ENCODE measurements at regions not wholly inside any gene's neighbourhood (a gene's known extent, or its start where the extent isn't known, plus 50 kb on each side); places are given as distances from the start of the nearest gene placed in this dataset.

DNA sequence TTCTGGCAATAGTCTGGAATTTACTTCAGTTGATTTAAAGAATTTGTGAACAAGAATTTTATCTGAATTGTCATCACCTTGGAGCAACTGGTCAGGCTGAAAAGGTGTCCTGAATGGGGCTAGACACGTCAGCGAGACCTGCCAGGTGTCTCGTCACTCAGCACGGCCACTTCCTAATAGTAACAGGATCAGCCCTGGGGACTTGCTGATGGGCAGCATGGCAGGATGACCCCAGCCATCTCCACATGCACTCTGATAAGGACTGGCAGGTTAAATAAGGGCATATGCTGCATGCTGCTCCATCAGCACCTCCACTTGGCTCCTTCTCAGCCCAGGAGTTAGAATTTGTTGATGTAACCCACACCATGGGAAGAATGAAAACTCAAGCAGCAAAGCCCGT lies 224.2 kb downstream of the FOXO1 start:
- Histone ChIP-seq H3K4me3 (ENCODE audit: low read length in 3 of 3) (no peak overlapping the region), H3K9ac (ENCODE audit: low read length in 3 of 3) (no peak overlapping the region), H3K36me3 (ENCODE audit: control insufficient read depth in 2 of 3, insufficient read depth in 3 of 3, low read length in 3 of 3) (no peaks in the 10 kb centered on the region), H3K9me3 (ENCODE audit: control insufficient read depth in 2 of 3, insufficient read depth in 1 of 3, low read length in 3 of 3) (no peaks in the 10 kb centered on the region), H3K27ac (ENCODE audit: low read depth in 2 of 2, low read length in 2 of 2) (no peak overlapping the region), H3K27me3 (ENCODE audit: control insufficient read depth, insufficient read depth, low read length) (no peaks in the 10 kb centered on the region), H3K4me1 (ENCODE audit: control insufficient read depth in 2 of 3, insufficient read depth in 2 of 3, low read depth in 1 of 3, low read length in 3 of 3) (peaks cover 0 to 26% (median 23%) of the 10 kb centered on the region in 3 donors)
- TF ChIP-seq, protein P1, sequence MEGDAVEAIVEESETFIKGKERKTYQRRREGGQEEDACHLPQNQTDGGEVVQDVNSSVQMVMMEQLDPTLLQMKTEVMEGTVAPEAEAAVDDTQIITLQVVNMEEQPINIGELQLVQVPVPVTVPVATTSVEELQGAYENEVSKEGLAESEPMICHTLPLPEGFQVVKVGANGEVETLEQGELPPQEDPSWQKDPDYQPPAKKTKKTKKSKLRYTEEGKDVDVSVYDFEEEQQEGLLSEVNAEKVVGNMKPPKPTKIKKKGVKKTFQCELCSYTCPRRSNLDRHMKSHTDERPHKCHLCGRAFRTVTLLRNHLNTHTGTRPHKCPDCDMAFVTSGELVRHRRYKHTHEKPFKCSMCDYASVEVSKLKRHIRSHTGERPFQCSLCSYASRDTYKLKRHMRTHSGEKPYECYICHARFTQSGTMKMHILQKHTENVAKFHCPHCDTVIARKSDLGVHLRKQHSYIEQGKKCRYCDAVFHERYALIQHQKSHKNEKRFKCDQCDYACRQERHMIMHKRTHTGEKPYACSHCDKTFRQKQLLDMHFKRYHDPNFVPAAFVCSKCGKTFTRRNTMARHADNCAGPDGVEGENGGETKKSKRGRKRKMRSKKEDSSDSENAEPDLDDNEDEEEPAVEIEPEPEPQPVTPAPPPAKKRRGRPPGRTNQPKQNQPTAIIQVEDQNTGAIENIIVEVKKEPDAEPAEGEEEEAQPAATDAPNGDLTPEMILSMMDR (IDR thresholded peaks at IDR 0.05; ENCODE audit: borderline replicate concordance, extremely low read depth, insufficient read depth): no peak
- intact Hi-C loops (cut with DNase I): no loop called here
- DNase-seq (no peak), FAIRE-seq (no peak)

DNA sequence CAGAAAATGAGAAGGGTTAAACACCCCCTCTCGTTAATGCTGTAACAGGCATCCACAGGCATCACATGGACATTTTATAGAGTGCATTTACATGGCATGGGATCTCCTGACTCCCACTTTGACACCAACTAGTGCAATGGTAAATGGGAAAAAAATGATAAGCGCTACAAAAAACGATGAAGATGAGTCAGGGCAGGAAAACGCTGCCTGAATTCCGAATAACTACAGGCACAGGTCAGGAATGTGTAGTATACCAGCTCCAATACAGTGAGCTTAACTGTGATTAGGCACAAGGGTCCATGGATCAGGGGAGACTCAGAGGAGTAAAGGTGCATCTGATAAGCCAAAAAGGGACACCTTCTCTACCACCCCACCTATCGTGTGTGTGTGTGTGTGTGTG lies 223.6 kb downstream of the FOXO1 start:
- Histone ChIP-seq H3K27ac (ENCODE audit: low read depth in 2 of 2, low read length in 2 of 2) (no peak overlapping the region), H3K9ac (ENCODE audit: low read length in 3 of 3) (no peak overlapping the region), H3K9me3 (ENCODE audit: control insufficient read depth in 2 of 3, insufficient read depth in 1 of 3, low read length in 3 of 3) (no peaks in the 10 kb centered on the region), H3K27me3 (ENCODE audit: control insufficient read depth, insufficient read depth, low read length) (no peaks in the 10 kb centered on the region), H3K4me3 (ENCODE audit: low read length in 3 of 3) (no peak overlapping the region), H3K36me3 (ENCODE audit: control insufficient read depth in 2 of 3, insufficient read depth in 3 of 3, low read length in 3 of 3) (no peaks in the 10 kb centered on the region), H3K4me1 (ENCODE audit: control insufficient read depth in 2 of 3, insufficient read depth in 2 of 3, low read depth in 1 of 3, low read length in 3 of 3) (peaks cover 0 to 26% (median 23%) of the 10 kb centered on the region in 3 donors)
- intact Hi-C loops (cut with DNase I): no loop called here
- FAIRE-seq: no peak
- TF ChIP-seq, protein P1 (IDR thresholded peaks at IDR 0.05; ENCODE audit: borderline replicate concordance, extremely low read depth, insufficient read depth): no peak
- no peak for DNase-seq

DNA sequence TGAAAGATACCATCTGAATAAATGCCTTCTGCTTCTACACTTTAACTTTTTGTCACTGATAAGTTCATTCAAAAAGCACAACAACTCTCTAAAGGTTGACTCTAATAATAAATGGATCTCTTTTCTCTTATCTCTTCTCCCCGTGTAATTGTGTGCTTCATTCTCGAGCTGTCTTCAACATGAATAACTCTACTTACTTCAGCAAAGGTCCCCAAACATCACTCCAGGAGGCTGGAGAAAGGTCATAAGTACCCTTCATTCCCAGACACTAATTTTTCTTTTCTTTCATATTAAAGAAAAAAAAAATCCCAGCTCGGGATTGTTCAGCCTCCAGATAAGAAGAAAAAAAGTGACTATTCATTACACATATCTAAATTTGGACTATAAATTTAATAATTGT lies 222.2 kb downstream of the FOXO1 start:
- Histone ChIP-seq H3K9ac (ENCODE audit: low read length in 3 of 3) (no peak overlapping the region), H3K4me1 (ENCODE audit: control insufficient read depth in 2 of 3, insufficient read depth in 2 of 3, low read depth in 1 of 3, low read length in 3 of 3) (peaks cover 0 to 20% (median 19%) of the 10 kb centered on the region in 3 donors), H3K4me3 (ENCODE audit: low read length in 3 of 3) (no peak overlapping the region), H3K9me3 (ENCODE audit: control insufficient read depth in 2 of 3, insufficient read depth in 1 of 3, low read length in 3 of 3) (peaks cover 0 to under 1% (median 0%) of the 10 kb centered on the region in 3 donors), H3K36me3 (ENCODE audit: control insufficient read depth in 2 of 3, insufficient read depth in 3 of 3, low read length in 3 of 3) (no peaks in the 10 kb centered on the region), H3K27me3 (ENCODE audit: control insufficient read depth, insufficient read depth, low read length) (no peaks in the 10 kb centered on the region), H3K27ac (ENCODE audit: low read depth in 2 of 2, low read length in 2 of 2) (no peak overlapping the region)
- TF ChIP-seq, protein P1 (IDR thresholded peaks at IDR 0.05; ENCODE audit: borderline replicate concordance, extremely low read depth, insufficient read depth): no peak
- DNase-seq: no peak
- intact Hi-C loops (cut with DNase I): no loop called here
- FAIRE-seq: no peak

DNA sequence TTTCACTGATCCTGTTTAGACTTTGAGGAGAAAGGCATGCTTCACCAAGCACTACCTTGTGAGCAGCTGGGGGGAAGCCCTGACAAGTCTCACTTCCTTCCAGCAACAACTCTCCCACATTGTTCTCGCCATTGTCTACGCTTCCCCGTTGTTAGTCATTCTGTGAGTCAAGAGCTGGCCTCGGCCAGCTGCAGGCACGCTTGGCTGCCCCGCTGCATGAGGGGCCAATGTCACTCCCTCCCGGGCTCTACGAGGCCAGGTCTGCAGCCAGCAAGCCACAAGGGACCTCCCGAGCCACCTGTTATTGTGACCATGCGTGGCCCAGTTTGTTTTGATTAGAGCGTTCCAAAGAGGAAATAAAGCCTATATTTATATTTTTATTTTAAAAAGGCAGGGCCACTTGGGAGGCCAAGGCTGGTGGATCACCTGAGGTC lies 220.9 kb downstream of the FOXO1 start:
- TF ChIP-seq, protein P1 (IDR thresholded peaks at IDR 0.05; ENCODE audit: borderline replicate concordance, extremely low read depth, insufficient read depth): no peak
- H3K36me3 ChIP-seq (ENCODE audit: control insufficient read depth in 2 of 3, insufficient read depth in 3 of 3, low read length in 3 of 3): no peaks in the 10 kb centered on the region
- peak in 4 of 5 donors; percentile 30 to 94 (median 62) for DNase-seq
- FAIRE-seq: no peak
- peaks cover 0 to 9% (median 9%) of the 10 kb centered on the region in 3 donors for H3K4me1 ChIP-seq (ENCODE audit: control insufficient read depth in 2 of 3, insufficient read depth in 2 of 3, low read depth in 1 of 3, low read length in 3 of 3)
- H3K9ac ChIP-seq (ENCODE audit: low read length in 3 of 3): no peak overlapping the region
- H3K9me3 ChIP-seq (ENCODE audit: control insufficient read depth in 2 of 3, insufficient read depth in 1 of 3, low read length in 3 of 3): peaks cover 0 to 4% (median 0%) of the 10 kb centered on the region in 3 donors
- intact Hi-C loops (cut with DNase I): no loop called here
- H3K27ac ChIP-seq (ENCODE audit: low read depth in 2 of 2, low read length in 2 of 2): peak overlapping the region in 1 of 2 donors; percentile 36
- no peak overlapping the region for H3K4me3 ChIP-seq (ENCODE audit: low read length in 3 of 3)
- H3K27me3 ChIP-seq (ENCODE audit: control insufficient read depth, insufficient read depth, low read length): no peaks in the 10 kb centered on the region
